ENCODE measurements at regions not wholly inside any gene's neighbourhood (a gene's known extent, or its start where the extent isn't known, plus 50 kb on each side); places are given as distances from the start of the nearest gene placed in this dataset.

- no peak for DNase-seq (ENCODE audit: low read depth)
- no peak overlapping the region for H3K4me3 ChIP-seq (replicated peaks; ENCODE audit: low read depth, low read length)
- TF ChIP-seq CTCF (IDR thresholded peaks at IDR 0.05; ENCODE audit: low read length, missing control alignments) = no peak
Observed at GRCh38 chr16:22625967-22626366, 115.3 kb downstream of the NPIPB5 start.

GRCh38 chr16:22627043-22627442, 116.4 kb downstream of the NPIPB5 start:
- no peak for TF ChIP-seq CTCF (IDR thresholded peaks at IDR 0.05; ENCODE audit: low read length, missing control alignments)
- DNase-seq (ENCODE audit: low read depth) = no peak
- no peak overlapping the region for H3K4me3 ChIP-seq (replicated peaks; ENCODE audit: low read depth, low read length)

- H3K4me3 ChIP-seq (replicated peaks; ENCODE audit: low read depth, low read length) = no peak overlapping the region
- TF ChIP-seq CTCF (IDR thresholded peaks at IDR 0.05; ENCODE audit: low read length, missing control alignments) = no peak
- DNase-seq (ENCODE audit: low read depth) = no peak
Observed at GRCh38 chr16:22628994-22629393, 118.3 kb downstream of the NPIPB5 start.

GRCh38 chr16:22630242-22630641, 119.6 kb downstream of the NPIPB5 start:
- no peak overlapping the region for H3K4me3 ChIP-seq (replicated peaks; ENCODE audit: low read depth, low read length)
- TF ChIP-seq CTCF (IDR thresholded peaks at IDR 0.05; ENCODE audit: low read length, missing control alignments) = no peak
- DNase-seq (ENCODE audit: low read depth) = no peak

- no peak for DNase-seq (ENCODE audit: low read depth)
- H3K4me3 ChIP-seq (replicated peaks; ENCODE audit: low read depth, low read length) = no peak overlapping the region
- TF ChIP-seq CTCF (IDR thresholded peaks at IDR 0.05; ENCODE audit: low read length, missing control alignments) = no peak
Observed at GRCh38 chr16:22631264-22631663, 120.6 kb downstream of the NPIPB5 start.

- H3K4me3 ChIP-seq (replicated peaks; ENCODE audit: low read depth, low read length) = no peak overlapping the region
- TF ChIP-seq CTCF (IDR thresholded peaks at IDR 0.05; ENCODE audit: low read length, missing control alignments) = no peak
- DNase-seq (ENCODE audit: low read depth) = no peak
Observed at GRCh38 chr16:22632606-22633005, 121.9 kb downstream of the NPIPB5 start.

GRCh38 chr16:22633280-22633679, 122.6 kb downstream of the NPIPB5 start:
- TF ChIP-seq CTCF (IDR thresholded peaks at IDR 0.05; ENCODE audit: low read length, missing control alignments) = no peak
- no peak overlapping the region for H3K4me3 ChIP-seq (replicated peaks; ENCODE audit: low read depth, low read length)
- DNase-seq (ENCODE audit: low read depth) = no peak

Measured in fibroblast of pulmonary artery (primary cell).